Lung (tissue), 11 donors: ENCODE measurements at regions not wholly inside any gene's neighbourhood (a gene's known extent, or its start where the extent isn't known, plus 50 kb on each side); places are given as distances from the start of the nearest gene placed in this dataset.
"Not testable (repeated sequence)": the region's sequence is repeated elsewhere in the genome, so short reads cannot be mapped to it uniquely, and the experiment has no call there.

Experiments
- ATAC-seq: fragments of 200-7000 bp; cut with Tn5 transposase; one replicate; pipeline ENCODE4 v1.9.1; 2020; ENCODE audit warnings: moderate number of reproducible peaks; ENCODE audit not compliant: insufficient read depth, low FRiP score
- DNase-seq, 3 donors: peaks; one replicate each; pipeline ENCODE4 v3.0.0-alpha.2; 2013 to 2017
- H3K27ac ChIP-seq, 2 donors: one replicate each; pipeline ENCODE4 v1.5.1; 2013; ENCODE audit warnings: mild to moderate bottlenecking in 2 of 2, moderate library complexity in 2 of 2, control low read depth in 1 of 2, inconsistent platforms in 1 of 2, low read depth in 1 of 2, low read length in 1 of 2
- H3K27me3 ChIP-seq, 3 donors: one replicate each; pipeline ENCODE4 v1.5.1; 2013; ENCODE audit warnings: low read length in 2 of 3; ENCODE audit not compliant: control insufficient read depth in 3 of 3, insufficient read depth in 3 of 3
- H3K36me3 ChIP-seq, 4 donors: one replicate each; pipeline ENCODE4 v1.5.1; 2013; ENCODE audit warnings: low read length in 4 of 4, mild to moderate bottlenecking in 1 of 4, moderate library complexity in 1 of 4; ENCODE audit not compliant: control insufficient read depth in 4 of 4, insufficient read depth in 4 of 4
- H3K4me1 ChIP-seq, 5 donors: one replicate each; pipeline ENCODE4 v1.5.1; 2013; ENCODE audit warnings: low read length in 5 of 5, mild to moderate bottlenecking in 2 of 5, moderate library complexity in 1 of 5; ENCODE audit not compliant: control insufficient read depth in 5 of 5, insufficient read depth in 5 of 5
- H3K4me3 ChIP-seq: one replicate; pipeline ENCODE4 v1.5.1; 2013; ENCODE audit warnings: mild to moderate bottlenecking, control low read depth, moderate library complexity
- H3K9ac ChIP-seq, 2 donors: one replicate each; pipeline ENCODE4 v1.5.1; 2013; ENCODE audit warnings: low read length in 2 of 2, control low read depth in 1 of 2; ENCODE audit not compliant: insufficient read depth in 1 of 2
- H3K9me3 ChIP-seq, 4 donors: one replicate each; pipeline ENCODE4 v1.5.1; 2013; ENCODE audit warnings: low read length in 3 of 4, mild to moderate bottlenecking in 1 of 4, moderate library complexity in 1 of 4; ENCODE audit not compliant: control insufficient read depth in 4 of 4, insufficient read depth in 3 of 4
- CTCF ChIP-seq: IDR thresholded peaks from 2 replicates; pipeline ENCODE4 v1.5.1; 2012; ENCODE audit warnings: mild to moderate bottlenecking; ENCODE audit errors: control extremely low read depth, extremely low read depth
- WGBS, 2 donors: extraction: QIAGEN DNeasy Blood & Tissue Kit; methylation state at CpG; one replicate each; pipeline ENCODE4 v1.1.7; 2013; 5-methylcytosine and 5-hydroxymethylcytosine counted together
- donor health status: control.
- donor health status: control.
- donor health status: Bipolar disorder and iron deficiency.
- donor health status: healthy.
- donor health status: DM: yes; HTN: yes; CAD: no.

- ATAC-seq (no peak), DNase-seq (no peak)
- Histone ChIP-seq H3K4me3 (no peak overlapping the region), H3K9ac (no peak overlapping the region), H3K36me3 (no peaks in the 10 kb centered on the region), H3K27ac (no peak overlapping the region), H3K9me3 (peaks cover 0 to 12% (median 0%) of the 10 kb centered on the region in 4 donors), H3K4me1 (peaks cover 0 to 9% (median 0%) of the 10 kb centered on the region in 5 donors), H3K27me3 (no peaks in the 10 kb centered on the region)
- 79 to 80% methylated on average over 2 of the region's 2 CpGs for WGBS, 2 donors
- TF ChIP-seq CTCF = no peak
Observed at GRCh38 chr22:45088576-45088975, 75.1 kb upstream of the NUP50 start.

GRCh38 chr22:45090497-45090910 lies 73.2 kb upstream of the NUP50 start:
- DNase-seq = peak; percentile 69 to 75 (median 72)
- ATAC-seq = no peak
- no peak for TF ChIP-seq CTCF
- H3K27ac ChIP-seq = no peak overlapping the region
- no peaks in the 10 kb centered on the region for H3K36me3 ChIP-seq
- no peak overlapping the region for H3K4me3 ChIP-seq
- no peak overlapping the region for H3K9ac ChIP-seq
- 18 to 36% methylated on average over 10 of the region's 10 CpGs for WGBS, 2 donors
- H3K4me1 ChIP-seq = peaks cover 0 to 9% (median 0%) of the 10 kb centered on the region in 5 donors
- H3K9me3 ChIP-seq = peaks cover 0 to 12% (median 0%) of the 10 kb centered on the region in 4 donors
- no peaks in the 10 kb centered on the region for H3K27me3 ChIP-seq

- Histone ChIP-seq H3K27me3 (no peaks in the 10 kb centered on the region), H3K4me1 (peaks cover 0 to 9% (median 0%) of the 10 kb centered on the region in 5 donors), H3K27ac (no peak overlapping the region), H3K4me3 (no peak overlapping the region), H3K9me3 (peaks cover 0 to 12% (median 0%) of the 10 kb centered on the region in 4 donors), H3K36me3 (no peaks in the 10 kb centered on the region), H3K9ac (no peak overlapping the region)
- no peak for ATAC-seq
- WGBS, 2 donors = 52 to 74% methylated on average over 33 of the region's 33 CpGs
- DNase-seq = no peak
- TF ChIP-seq CTCF = no peak
Observed at GRCh38 chr22:45091254-45091854, 72.4 kb upstream of the NUP50 start.

GRCh38 chr22:45091875-45092274 lies 71.8 kb upstream of the NUP50 start:
- not testable (repeated sequence) for DNase-seq
- WGBS, 2 donors = 90 to 92% methylated on average over 20 of the region's 20 CpGs

More at GRCh38 chr22:45091875-45092274, 71.8 kb upstream of the NUP50 start:
- not testable (repeated sequence) for H3K4me3 ChIP-seq, ATAC-seq, H3K4me1 ChIP-seq, H3K36me3 ChIP-seq, H3K27me3 ChIP-seq, H3K9ac ChIP-seq, H3K27ac ChIP-seq
- H3K9me3 ChIP-seq = peaks cover 0 to 12% (median 0%) of the 10 kb centered on the region in 4 donors
